Thoracic aorta (tissue), 2 donors: ENCODE measurements at regions not wholly inside any gene's neighbourhood (a gene's known extent, or its start where the extent isn't known, plus 50 kb on each side); places are given as distances from the start of the nearest gene placed in this dataset.

Source experiments
- ATAC-seq: fragments of 150-250 bp; one replicate; pipeline ENCODE4 v1.8.0; 2017; ENCODE audit warnings: low read depth; ENCODE audit not compliant: insufficient number of reproducible peaks, low FRiP score
- DNase-seq: peaks from one replicate; pipeline ENCODE4 v3.0.0-alpha.2; 2020; ENCODE audit warnings: low spot score
- H3K27ac ChIP-seq, 2 donors: fragments of 200-600 bp; sonication (generic); 1 replicate in 1 of 2; 2 replicates in 1 of 2; pipeline ENCODE4 v1.5.1; 2016; ENCODE audit warnings: mild to moderate bottlenecking in 2 of 2, moderate library complexity in 2 of 2
- H3K27me3 ChIP-seq: fragments of 200-600 bp; sonication (generic); replicated peaks from 2 replicates; pipeline ENCODE4 v1.6.0; 2016; ENCODE audit warnings: mild to moderate bottlenecking; ENCODE audit not compliant: insufficient read depth
- H3K36me3 ChIP-seq: fragments of 200-600 bp; sonication (generic); one replicate; pipeline ENCODE4 v1.5.1; 2016
- H3K4me1 ChIP-seq, 2 donors: fragments of 200-600 bp; sonication (generic); 1 replicate in 1 of 2; 2 replicates in 1 of 2; pipeline versions ENCODE4 v1.5.1 to v1.6.0; 2016; ENCODE audit warnings: low read depth in 2 of 2, mild to moderate bottlenecking in 1 of 2; ENCODE audit not compliant: control insufficient read depth in 1 of 2
- H3K4me3 ChIP-seq: fragments of 200-600 bp; sonication (generic); 2 replicates; pipeline ENCODE4 v1.5.1; 2016; ENCODE audit warnings: mild to moderate bottlenecking
- H3K9me3 ChIP-seq: fragments of 200-600 bp; sonication (generic); 2 replicates; pipeline ENCODE4 v1.5.1; 2016
- CTCF ChIP-seq: fragments of 200-600 bp; sonication (generic); IDR thresholded peaks from one replicate; pipeline ENCODE4 v1.5.1; 2019; ENCODE audit warnings: antibody characterized with exemption

GRCh38 chr5:164680216-164680615 is 1174.8 kb downstream of the MAT2B start:
- no peak for ATAC-seq

GRCh38 chr5:164680812-164681520 is 1175.5 kb downstream of the MAT2B start:
- H3K27me3 ChIP-seq, result no peaks in the 10 kb centered on the region
- H3K36me3 ChIP-seq, result no peaks in the 10 kb centered on the region
- no peak for TF ChIP-seq CTCF
- no peaks in the 10 kb centered on the region for H3K9me3 ChIP-seq
- ATAC-seq (no peak), DNase-seq (no peak)
- no peak overlapping the region for H3K27ac ChIP-seq
- H3K4me3 ChIP-seq, result no peak overlapping the region
- no peaks in the 10 kb centered on the region for H3K4me1 ChIP-seq

More at GRCh38 chr5:164680216-164680615, 1174.8 kb downstream of the MAT2B start:
- Histone ChIP-seq H3K27me3 (no peaks in the 10 kb centered on the region), H3K9me3 (no peaks in the 10 kb centered on the region), H3K36me3 (no peaks in the 10 kb centered on the region), H3K4me1 (no peaks in the 10 kb centered on the region), H3K27ac (no peak overlapping the region), H3K4me3 (no peak overlapping the region)
- TF ChIP-seq CTCF, result no peak
- no peak for DNase-seq

- DNase-seq (no peak), ATAC-seq (no peak)
- no peak overlapping the region for H3K4me3 ChIP-seq
- H3K36me3 ChIP-seq, result no peaks in the 10 kb centered on the region
- H3K27ac ChIP-seq, result no peak overlapping the region
- no peak for TF ChIP-seq CTCF
- no peaks in the 10 kb centered on the region for H3K4me1 ChIP-seq
- no peaks in the 10 kb centered on the region for H3K9me3 ChIP-seq
- H3K27me3 ChIP-seq, result no peaks in the 10 kb centered on the region
Measured at GRCh38 chr5:164687391-164687790, 1182.0 kb downstream of the MAT2B start.

GRCh38 chr5:164688437-164688836 is 1183.0 kb downstream of the MAT2B start:
- Histone ChIP-seq H3K4me3 (no peak overlapping the region), H3K9me3 (no peaks in the 10 kb centered on the region), H3K27me3 (no peaks in the 10 kb centered on the region), H3K36me3 (no peaks in the 10 kb centered on the region), H3K4me1 (no peaks in the 10 kb centered on the region), H3K27ac (no peak overlapping the region)
- DNase-seq, result no peak
- no peak for TF ChIP-seq CTCF
- no peak for ATAC-seq

GRCh38 chr5:164708831-164709230 is 1203.4 kb downstream of the MAT2B start:
- Histone ChIP-seq H3K27me3 (no peaks in the 10 kb centered on the region), H3K9me3 (no peaks in the 10 kb centered on the region), H3K36me3 (no peaks in the 10 kb centered on the region), H3K27ac (no peak overlapping the region), H3K4me3 (no peak overlapping the region), H3K4me1 (no peaks in the 10 kb centered on the region)
- no peak for TF ChIP-seq CTCF
- DNase-seq (no peak), ATAC-seq (no peak)
